Stimulated activated naive CD4-positive, alpha-beta T cell (primary cell): ENCODE measurements at regions not wholly inside any gene's neighbourhood (a gene's known extent, or its start where the extent isn't known, plus 50 kb on each side); places are given as distances from the start of the nearest gene placed in this dataset.
"Not testable (repeated sequence)": the region's sequence is repeated elsewhere in the genome, so short reads cannot be mapped to it uniquely, and the experiment has no call there.

Source experiments
- DNase-seq, 6 experiments: peaks; one replicate each; lab custom pipeline; 2025; lab: John Stamatoyannopoulos, UW

- no peak for DNase-seq
Measured at GRCh38 chr4:111957997-111958396, 187.3 kb upstream of the FAM241A start.

- no peak for DNase-seq
Measured at GRCh38 chr4:111959222-111959621, 186.0 kb upstream of the FAM241A start.

GRCh38 chr4:111960241-111960667 lies 185.0 kb upstream of the FAM241A start:
- DNase-seq = no peak

- DNase-seq = not testable (repeated sequence)
Measured at GRCh38 chr4:111961026-111961425, 184.2 kb upstream of the FAM241A start.

- no peak for DNase-seq
Measured at GRCh38 chr4:111961809-111962208, 183.4 kb upstream of the FAM241A start.

- no peak for DNase-seq
Measured at GRCh38 chr4:111963158-111963700, 182.0 kb upstream of the FAM241A start.

- DNase-seq = no peak
Measured at GRCh38 chr4:111977419-111977965, 167.8 kb upstream of the FAM241A start.

- no peak for DNase-seq
Measured at GRCh38 chr4:111979921-111980320, 165.3 kb upstream of the FAM241A start.

- DNase-seq = no peak
Measured at GRCh38 chr4:111982089-111982488, 163.2 kb upstream of the FAM241A start.

GRCh38 chr4:111984169-111984819 lies 161.0 kb upstream of the FAM241A start:
- DNase-seq = no peak

GRCh38 chr4:111985426-111985825 lies 159.8 kb upstream of the FAM241A start:
- no peak for DNase-seq

- DNase-seq = no peak
Measured at GRCh38 chr4:111986095-111986494, 159.2 kb upstream of the FAM241A start.

- DNase-seq = no peak
Measured at GRCh38 chr4:111988514-111988913, 156.7 kb upstream of the FAM241A start.

- DNase-seq = no peak
Measured at GRCh38 chr4:111989817-111990216, 155.4 kb upstream of the FAM241A start.

- DNase-seq = no peak
Measured at GRCh38 chr4:111991163-111991562, 154.1 kb upstream of the FAM241A start.

GRCh38 chr4:111991797-111992196 lies 153.5 kb upstream of the FAM241A start:
- DNase-seq = no peak

- no peak for DNase-seq
Measured at GRCh38 chr4:111992351-111993168, 152.7 kb upstream of the FAM241A start.

- no peak for DNase-seq
Measured at GRCh38 chr4:111994392-111994791, 150.9 kb upstream of the FAM241A start.

- no peak for DNase-seq
Measured at GRCh38 chr4:111997785-111998184, 147.5 kb upstream of the FAM241A start.

- DNase-seq = no peak
Measured at GRCh38 chr4:111999801-112000200, 145.5 kb upstream of the FAM241A start.

GRCh38 chr4:112001041-112001440 lies 144.2 kb upstream of the FAM241A start:
- DNase-seq = no peak

GRCh38 chr4:112002248-112002661 lies 143.0 kb upstream of the FAM241A start:
- DNase-seq = no peak
